Psoas muscle (tissue), 7 donors: ENCODE measurements at regions not wholly inside any gene's neighbourhood (a gene's known extent, or its start where the extent isn't known, plus 50 kb on each side); places are given as distances from the start of the nearest gene placed in this dataset.

Experiments used
- ATAC-seq, 4 donors: fragments of 200-7000 bp; cut with Tn5 transposase; one replicate each; pipeline ENCODE4 v1.9.1; 2020; ENCODE audit warnings: moderate library complexity in 3 of 4, mild to moderate bottlenecking in 2 of 4
- DNase-seq, 2 donors: peaks; one replicate each; pipeline ENCODE4 v3.0.0-alpha.2; 2020
- H3K27ac ChIP-seq: fragments of 200-600 bp; one replicate; pipeline ENCODE4 v1.8.0; 2022
- H3K27me3 ChIP-seq, 3 donors: fragments of 200-600 bp in 1 of 3; one replicate each; pipeline versions ENCODE4 v1.6.1 to v1.8.0; 2013 to 2022; ENCODE audit warnings: low read length in 2 of 3, mild to moderate bottlenecking in 2 of 3, moderate library complexity in 1 of 3; ENCODE audit not compliant: insufficient read depth in 3 of 3
- H3K36me3 ChIP-seq, 2 donors: fragments of 200-600 bp in 1 of 2; one replicate each; pipeline versions ENCODE4 v1.6.1 to v1.8.0; 2013 to 2022; ENCODE audit warnings: low read depth in 1 of 2, mild to moderate bottlenecking in 1 of 2, moderate library complexity in 1 of 2; ENCODE audit not compliant: insufficient read depth in 1 of 2
- H3K4me1 ChIP-seq: fragments of 200-600 bp; one replicate; pipeline ENCODE4 v1.8.0; 2022
- H3K4me3 ChIP-seq: fragments of 200-600 bp; one replicate; pipeline ENCODE4 v1.8.0; 2022; ENCODE audit warnings: mild to moderate bottlenecking
- H3K9me3 ChIP-seq: fragments of 200-600 bp; one replicate; pipeline ENCODE4 v1.8.0; 2022
- WGBS, 3 donors: extraction: QIAGEN DNeasy Blood & Tissue Kit; methylation state at CpG; one replicate each; pipeline versions ENCODE4 v1.1.6 to v1.1.7; 2013; 5-methylcytosine and 5-hydroxymethylcytosine counted together
- intact Hi-C, 2 donors: fragments of 100-400 bp; cut with DNase I; formaldehyde crosslinking; loops; one replicate each; pipeline versions ENCODE4 v1.11.0 to v1.14.2; 2022
- TF ChIP-seq, protein P1 (sequence below): fragments of 200-600 bp; IDR thresholded peaks from one replicate; pipeline ENCODE4 v1.8.0; 2022; ENCODE audit warnings: antibody characterized with exemption
- donor health status: healthy with polysubstance abuse.
- donor health status: DM: no; HTN: no; CAD: no; lungs with moderate emphysema.
- donor health status: Bipolar disorder and iron deficiency.
- donor health status: healthy.
- donor health status: DM: yes; HTN: yes; CAD: no.
- donor health status: DM: no; HTN: no; CAD: no.
- donor health status: DM: yes; HTN: yes; CAD: no.

DNA sequence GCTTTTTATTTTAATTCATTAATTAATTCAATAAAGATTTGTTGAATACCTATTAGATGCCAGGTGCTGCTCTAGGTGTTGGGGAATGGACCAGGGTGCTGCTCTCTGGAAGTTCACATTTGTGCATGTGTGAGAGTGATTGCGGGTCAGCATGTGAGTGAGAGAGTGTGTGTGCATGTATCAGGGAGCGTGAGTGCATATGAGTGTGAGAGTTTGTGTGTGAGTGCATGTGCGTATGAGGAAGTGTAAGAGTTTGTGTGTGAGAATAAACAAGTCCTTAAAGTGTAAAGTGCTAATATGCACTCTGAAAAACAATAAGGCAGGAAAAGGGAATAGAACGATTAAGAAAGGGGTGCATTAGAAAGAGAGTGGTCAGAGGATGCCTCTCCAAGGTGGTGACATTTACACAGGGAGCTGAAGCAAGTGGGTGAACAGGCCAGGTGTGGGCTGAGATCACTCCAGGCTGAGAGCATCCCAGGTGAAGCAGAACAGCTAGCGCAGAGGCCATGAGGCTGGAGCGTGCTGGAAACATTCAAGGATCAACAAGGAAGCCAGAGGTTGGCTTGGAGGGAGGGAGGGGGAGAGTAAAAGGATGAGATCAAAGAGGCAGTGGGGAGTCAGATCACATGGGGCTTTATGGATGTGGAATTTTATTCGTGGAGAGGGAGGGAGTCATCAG is 50.5 kb upstream of the SLC1A4 start:
- Histone ChIP-seq H3K4me1 (peaks cover 36% of the 10 kb centered on the region), H3K27me3 (no peaks in the 10 kb centered on the region), H3K27ac (peak overlapping the region; percentile 93), H3K4me3 (peak overlapping the region; percentile 63), H3K36me3 (no peaks in the 10 kb centered on the region), H3K9me3 (peaks cover 8% of the 10 kb centered on the region)
- ATAC-seq = no peak
- TF ChIP-seq, protein P1, sequence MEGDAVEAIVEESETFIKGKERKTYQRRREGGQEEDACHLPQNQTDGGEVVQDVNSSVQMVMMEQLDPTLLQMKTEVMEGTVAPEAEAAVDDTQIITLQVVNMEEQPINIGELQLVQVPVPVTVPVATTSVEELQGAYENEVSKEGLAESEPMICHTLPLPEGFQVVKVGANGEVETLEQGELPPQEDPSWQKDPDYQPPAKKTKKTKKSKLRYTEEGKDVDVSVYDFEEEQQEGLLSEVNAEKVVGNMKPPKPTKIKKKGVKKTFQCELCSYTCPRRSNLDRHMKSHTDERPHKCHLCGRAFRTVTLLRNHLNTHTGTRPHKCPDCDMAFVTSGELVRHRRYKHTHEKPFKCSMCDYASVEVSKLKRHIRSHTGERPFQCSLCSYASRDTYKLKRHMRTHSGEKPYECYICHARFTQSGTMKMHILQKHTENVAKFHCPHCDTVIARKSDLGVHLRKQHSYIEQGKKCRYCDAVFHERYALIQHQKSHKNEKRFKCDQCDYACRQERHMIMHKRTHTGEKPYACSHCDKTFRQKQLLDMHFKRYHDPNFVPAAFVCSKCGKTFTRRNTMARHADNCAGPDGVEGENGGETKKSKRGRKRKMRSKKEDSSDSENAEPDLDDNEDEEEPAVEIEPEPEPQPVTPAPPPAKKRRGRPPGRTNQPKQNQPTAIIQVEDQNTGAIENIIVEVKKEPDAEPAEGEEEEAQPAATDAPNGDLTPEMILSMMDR = no peak
- no peak for DNase-seq
- intact Hi-C loops = no loop called here
- WGBS, 3 donors = 67 to 83% (median 79%) methylated on average over 7 of the region's 7 CpGs

DNA sequence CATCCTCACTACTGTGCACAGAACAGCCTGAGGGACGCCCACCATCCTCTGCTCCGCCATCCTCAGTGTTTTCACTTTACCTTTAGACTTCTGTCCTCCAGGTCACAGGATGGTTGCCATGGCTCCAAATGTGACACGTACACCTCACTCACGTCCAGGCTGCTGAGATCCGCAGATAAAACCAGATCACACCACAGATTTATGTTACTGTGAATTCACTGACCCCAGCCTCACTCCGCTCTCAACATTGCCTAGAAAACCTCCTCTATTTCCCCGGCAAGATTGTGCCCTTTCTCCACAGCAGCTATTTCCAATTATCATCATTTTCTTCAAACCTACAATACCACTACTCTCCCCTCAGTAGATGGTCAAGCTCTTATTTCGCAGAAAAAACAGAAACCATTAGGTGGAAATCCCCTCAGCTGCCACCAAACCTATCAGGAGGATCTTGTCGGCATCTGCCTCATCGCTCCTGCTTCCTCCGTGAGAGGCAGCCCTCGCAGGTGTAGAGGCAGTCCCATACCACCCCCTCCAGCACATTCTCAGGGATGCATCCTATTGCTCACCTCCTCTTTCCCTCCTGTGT is 49.8 kb upstream of the SLC1A4 start:
- peaks cover 8% of the 10 kb centered on the region for H3K9me3 ChIP-seq
- H3K27ac ChIP-seq = peak overlapping the region; percentile 93
- H3K4me1 ChIP-seq = peaks cover 42% of the 10 kb centered on the region
- intact Hi-C loops = no loop called here
- DNase-seq (no peak), ATAC-seq (no peak)
- no peaks in the 10 kb centered on the region for H3K36me3 ChIP-seq
- TF ChIP-seq, protein P1 = no peak
- 82 to 86% (median 82%) methylated on average over 12 of the region's 12 CpGs for WGBS, 3 donors
- no peaks in the 10 kb centered on the region for H3K27me3 ChIP-seq
- H3K4me3 ChIP-seq = no peak overlapping the region
